KMS-11 (cell line): ENCODE measurements at regions not wholly inside any gene's neighbourhood (a gene's known extent, or its start where the extent isn't known, plus 50 kb on each side); places are given as distances from the start of the nearest gene placed in this dataset.

ENCODE experiments used
- H2AFZ ChIP-seq: fragments of 200-600 bp; sonication (generic); 2 replicates; pipeline ENCODE4 v1.6.1; 2016; ENCODE audit warnings: antibody characterized with exemption, mixed run types, low read depth
- H3K27ac ChIP-seq: fragments of 200-600 bp; sonication (generic); 2 replicates; pipeline ENCODE4 v1.6.1; 2016; ENCODE audit warnings: mild to moderate bottlenecking, mixed run types
- H3K27me3 ChIP-seq: fragments of 200-600 bp; sonication (generic); 2 replicates; pipeline ENCODE4 v1.6.1; 2017; ENCODE audit warnings: mild to moderate bottlenecking, low read depth, mixed run types, moderate library complexity; ENCODE audit not compliant: insufficient read depth
- H3K36me3 ChIP-seq: fragments of 200-600 bp; sonication (generic); 2 replicates; pipeline ENCODE4 v1.6.1; 2017; ENCODE audit warnings: mild to moderate bottlenecking, mixed run types; ENCODE audit not compliant: insufficient read depth
- H3K4me1 ChIP-seq: fragments of 200-600 bp; sonication (generic); 2 replicates; pipeline ENCODE4 v1.6.1; 2016; ENCODE audit warnings: mild to moderate bottlenecking, low read depth, mixed run types; ENCODE audit not compliant: poor library complexity, severe bottlenecking
- H3K4me2 ChIP-seq: fragments of 200-600 bp; sonication (generic); 2 replicates; pipeline ENCODE4 v1.7.0; 2016; ENCODE audit warnings: mild to moderate bottlenecking, mixed run types
- H3K4me3 ChIP-seq: fragments of 200-600 bp; sonication (generic); IDR thresholded peaks from 2 replicates; pipeline ENCODE4 v1.6.1; 2017; ENCODE audit warnings: low read depth, low read length, mixed read lengths; ENCODE audit not compliant: insufficient read depth
- H3K79me2 ChIP-seq: fragments of 200-600 bp; sonication (generic); 2 replicates; pipeline ENCODE4 v1.6.1; 2016; ENCODE audit warnings: low read depth, mixed run types; ENCODE audit not compliant: insufficient read depth
- H3K9ac ChIP-seq: fragments of 200-600 bp; sonication (generic); 2 replicates; pipeline ENCODE4 v1.6.1; 2016; ENCODE audit warnings: mild to moderate bottlenecking, mixed run types
- H4K20me1 ChIP-seq: fragments of 200-600 bp; sonication (generic); 2 replicates; pipeline ENCODE4 v1.6.1; 2016; ENCODE audit warnings: mild to moderate bottlenecking, mixed run types; ENCODE audit not compliant: insufficient read depth
- CTCF ChIP-seq: fragments of 200-600 bp; sonication (generic); conservative IDR thresholded peaks from 2 replicates; pipeline ENCODE4 v1.6.1; 2017; ENCODE audit warnings: low read depth, mild to moderate bottlenecking, antibody characterized with exemption, low read length, moderate library complexity, mixed read lengths

GRCh38 chr5:124956471-124957029, 210.1 kb upstream of the ZNF608 start:
- Histone ChIP-seq H4K20me1 (no peaks in the 10 kb centered on the region), H2AFZ (no peak overlapping the region), H3K9ac (no peak overlapping the region), H3K4me2 (peak overlapping the region; percentile 19; the same call in 1 of the 2 replicates), H3K27me3 (no peaks in the 10 kb centered on the region), H3K36me3 (no peaks in the 10 kb centered on the region), H3K4me1 (peaks cover 40% of the 10 kb centered on the region), H3K27ac (0 out of 2 replicates have a peak overlapping the region, but pooled peaks have one; percentile 0), H3K4me3 (no peak overlapping the region), H3K79me2 (no peaks in the 10 kb centered on the region)
- TF ChIP-seq CTCF: no peak

GRCh38 chr5:124957063-124957462, 210.6 kb upstream of the ZNF608 start:
- H3K79me2 ChIP-seq: no peaks in the 10 kb centered on the region
- H3K4me1 ChIP-seq: peaks cover 35% of the 10 kb centered on the region
- H3K27ac ChIP-seq: 0 out of 2 replicates have a peak overlapping the region, but pooled peaks have one; percentile 0
- no peaks in the 10 kb centered on the region for H4K20me1 ChIP-seq
- H3K9ac ChIP-seq: no peak overlapping the region
- H3K36me3 ChIP-seq: no peaks in the 10 kb centered on the region
- no peak overlapping the region for H2AFZ ChIP-seq
- no peak overlapping the region for H3K4me3 ChIP-seq
- TF ChIP-seq CTCF: no peak
- no peaks in the 10 kb centered on the region for H3K27me3 ChIP-seq
- H3K4me2 ChIP-seq: peak overlapping the region; percentile 19; the same call in 1 of the 2 replicates

- no peak for TF ChIP-seq CTCF
- Histone ChIP-seq H3K9ac (no peak overlapping the region), H3K27ac (no peak overlapping the region), H3K4me3 (no peak overlapping the region), H3K79me2 (no peaks in the 10 kb centered on the region), H3K36me3 (no peaks in the 10 kb centered on the region), H4K20me1 (no peaks in the 10 kb centered on the region), H2AFZ (no peak overlapping the region), H3K4me1 (peaks cover 24% of the 10 kb centered on the region), H3K27me3 (no peaks in the 10 kb centered on the region), H3K4me2 (no peak overlapping the region)
These were observed 213.8 kb upstream of the ZNF608 start for GRCh38 chr5:124960266-124960665.

GRCh38 chr5:124961521-124961920, 215.1 kb upstream of the ZNF608 start:
- H3K4me3 ChIP-seq: no peak overlapping the region
- no peak overlapping the region for H3K27ac ChIP-seq

More at GRCh38 chr5:124961521-124961920, 215.1 kb upstream of the ZNF608 start:
- no peak for TF ChIP-seq CTCF
- H2AFZ ChIP-seq: no peak overlapping the region
- H3K4me1 ChIP-seq: peaks cover 14% of the 10 kb centered on the region
- no peak overlapping the region for H3K9ac ChIP-seq
- no peaks in the 10 kb centered on the region for H4K20me1 ChIP-seq
- no peaks in the 10 kb centered on the region for H3K27me3 ChIP-seq
- no peaks in the 10 kb centered on the region for H3K79me2 ChIP-seq
- H3K4me2 ChIP-seq: no peak overlapping the region
- no peaks in the 10 kb centered on the region for H3K36me3 ChIP-seq
